ENCODE measurements at regions not wholly inside any gene's neighbourhood (a gene's known extent, or its start where the extent isn't known, plus 50 kb on each side); places are given as distances from the start of the nearest gene placed in this dataset.

DNA sequence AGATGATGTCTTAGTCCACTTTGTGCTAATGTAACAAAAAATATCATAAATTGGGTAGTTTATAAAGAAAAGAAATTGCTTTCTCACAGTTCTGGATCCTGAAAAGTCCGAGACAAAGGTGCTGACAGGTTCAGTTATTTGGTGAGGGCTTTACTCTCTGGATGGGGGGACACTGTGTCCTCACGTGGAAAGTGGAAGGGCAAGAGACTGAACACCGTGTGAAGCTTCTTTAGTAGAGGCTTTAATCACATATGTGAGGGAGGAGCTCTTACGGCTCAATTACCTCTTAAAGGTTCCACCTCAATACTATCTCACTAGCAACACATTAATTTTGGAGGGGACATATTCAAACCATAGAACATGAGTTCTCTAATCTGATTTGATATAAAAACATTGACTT lies 204.3 kb downstream of the FSIP2 start:
- no peak for DNase-seq (ENCODE audit: low spot score)
- ChIA-PET CTCF (no interaction called here), POLR2A (no interaction called here)
- no peak for TF ChIP-seq ESRRA (CRISPR knock-in tag; IDR thresholded peaks at IDR 0.05; ENCODE audit: borderline replicate concordance)
- no peak for TF ChIP-seq SMAD3 (CRISPR knock-in tag; IDR thresholded peaks at IDR 0.05; ENCODE audit: borderline replicate concordance)
- Mint-ChIP-seq H3K4me3 (no peak overlapping the region), H3K27me3 (ENCODE audit: low read depth) (no peaks in the 10 kb centered on the region), H3K36me3 (no peaks in the 10 kb centered on the region), H3K9me3 (peaks cover 5% of the 10 kb centered on the region), H3K4me1 (no peaks in the 10 kb centered on the region), H3K27ac (no peak overlapping the region)
- no peak for ATAC-seq

DNA sequence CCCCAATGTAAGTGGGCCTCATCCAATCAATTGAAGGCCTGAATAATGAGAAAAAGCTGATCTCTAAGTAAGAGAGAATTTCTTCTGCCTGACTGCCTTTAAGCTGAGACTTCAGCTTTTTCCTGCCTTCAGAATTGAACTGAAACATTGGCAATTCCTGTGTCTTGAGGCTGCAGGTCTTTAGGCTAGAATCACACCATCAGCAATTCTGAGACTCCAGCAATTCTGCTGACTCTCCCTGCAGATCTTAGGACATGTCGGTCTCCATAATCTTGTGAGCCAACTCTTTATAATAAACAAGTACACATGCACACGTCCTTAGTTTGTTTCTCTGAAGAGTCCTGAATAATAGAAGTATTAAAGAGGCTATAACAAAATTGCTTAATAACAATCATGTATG lies 209.1 kb downstream of the FSIP2 start:
- no peak overlapping the region for H3K27ac Mint-ChIP-seq
- no peaks in the 10 kb centered on the region for H3K4me1 Mint-ChIP-seq
- ChIA-PET POLR2A (no interaction called here), CTCF (interaction anchor here (0.8 kb wide), 1 partner anchor 209 kb away, joined by 3 read pairs; no protein-coding TSS in a partner anchor)
- no peaks in the 10 kb centered on the region for H3K36me3 Mint-ChIP-seq
- ATAC-seq: no peak
- TF ChIP-seq FOXK1 (CRISPR knock-in tag; IDR thresholded peaks at IDR 0.05): no peak
- TF ChIP-seq ZNF219 (CRISPR knock-in tag; IDR thresholded peaks at IDR 0.05; ENCODE audit: borderline replicate concordance): no peak
- TF ChIP-seq SP1 (CRISPR knock-in tag; conservative IDR thresholded peaks at IDR 0.05): no peak
- TF ChIP-seq NR3C1 (CRISPR knock-in tag; conservative IDR thresholded peaks at IDR 0.05; ENCODE audit: low read depth): no peak
- TF ChIP-seq, protein P1, sequence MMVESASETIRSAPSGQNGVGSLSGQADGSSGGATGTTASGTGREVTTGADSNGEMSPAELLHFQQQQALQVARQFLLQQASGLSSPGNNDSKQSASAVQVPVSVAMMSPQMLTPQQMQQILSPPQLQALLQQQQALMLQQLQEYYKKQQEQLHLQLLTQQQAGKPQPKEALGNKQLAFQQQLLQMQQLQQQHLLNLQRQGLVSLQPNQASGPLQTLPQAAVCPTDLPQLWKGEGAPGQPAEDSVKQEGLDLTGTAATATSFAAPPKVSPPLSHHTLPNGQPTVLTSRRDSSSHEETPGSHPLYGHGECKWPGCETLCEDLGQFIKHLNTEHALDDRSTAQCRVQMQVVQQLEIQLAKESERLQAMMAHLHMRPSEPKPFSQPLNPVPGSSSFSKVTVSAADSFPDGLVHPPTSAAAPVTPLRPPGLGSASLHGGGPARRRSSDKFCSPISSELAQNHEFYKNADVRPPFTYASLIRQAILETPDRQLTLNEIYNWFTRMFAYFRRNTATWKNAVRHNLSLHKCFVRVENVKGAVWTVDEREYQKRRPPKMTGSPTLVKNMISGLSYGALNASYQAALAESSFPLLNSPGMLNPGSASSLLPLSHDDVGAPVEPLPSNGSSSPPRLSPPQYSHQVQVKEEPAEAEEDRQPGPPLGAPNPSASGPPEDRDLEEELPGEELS (CRISPR knock-in tag; IDR thresholded peaks at IDR 0.05): no peak
- TF ChIP-seq MYBL2 (CRISPR knock-in tag; IDR thresholded peaks at IDR 0.05): no peak
- TF ChIP-seq, protein P2, sequence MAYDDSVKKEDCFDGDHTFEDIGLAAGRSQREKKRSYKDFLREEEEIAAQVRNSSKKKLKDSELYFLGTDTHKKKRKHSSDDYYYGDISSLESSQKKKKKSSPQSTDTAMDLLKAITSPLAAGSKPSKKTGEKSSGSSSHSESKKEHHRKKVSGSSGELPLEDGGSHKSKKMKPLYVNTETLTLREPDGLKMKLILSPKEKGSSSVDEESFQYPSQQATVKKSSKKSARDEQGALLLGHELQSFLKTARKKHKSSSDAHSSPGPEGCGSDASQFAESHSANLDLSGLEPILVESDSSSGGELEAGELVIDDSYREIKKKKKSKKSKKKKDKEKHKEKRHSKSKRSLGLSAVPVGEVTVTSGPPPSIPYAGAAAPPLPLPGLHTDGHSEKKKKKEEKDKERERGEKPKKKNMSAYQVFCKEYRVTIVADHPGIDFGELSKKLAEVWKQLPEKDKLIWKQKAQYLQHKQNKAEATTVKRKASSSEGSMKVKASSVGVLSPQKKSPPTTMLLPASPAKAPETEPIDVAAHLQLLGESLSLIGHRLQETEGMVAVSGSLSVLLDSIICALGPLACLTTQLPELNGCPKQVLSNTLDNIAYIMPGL (CRISPR knock-in tag; IDR thresholded peaks at IDR 0.05): no peak
- TF ChIP-seq, protein P3, sequence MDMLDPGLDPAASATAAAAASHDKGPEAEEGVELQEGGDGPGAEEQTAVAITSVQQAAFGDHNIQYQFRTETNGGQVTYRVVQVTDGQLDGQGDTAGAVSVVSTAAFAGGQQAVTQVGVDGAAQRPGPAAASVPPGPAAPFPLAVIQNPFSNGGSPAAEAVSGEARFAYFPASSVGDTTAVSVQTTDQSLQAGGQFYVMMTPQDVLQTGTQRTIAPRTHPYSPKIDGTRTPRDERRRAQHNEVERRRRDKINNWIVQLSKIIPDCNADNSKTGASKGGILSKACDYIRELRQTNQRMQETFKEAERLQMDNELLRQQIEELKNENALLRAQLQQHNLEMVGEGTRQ (CRISPR knock-in tag; IDR thresholded peaks at IDR 0.05): no peak
- no peak for TF ChIP-seq IRF2 (CRISPR knock-in tag; IDR thresholded peaks at IDR 0.05; ENCODE audit: borderline replicate concordance, low read depth)
- no peak for TF ChIP-seq SMAD4 (CRISPR knock-in tag; IDR thresholded peaks at IDR 0.05)
- no peak for DNase-seq (ENCODE audit: low spot score)
- H3K9me3 Mint-ChIP-seq: peaks cover 5% of the 10 kb centered on the region
- H3K27me3 Mint-ChIP-seq (ENCODE audit: low read depth): no peaks in the 10 kb centered on the region
- H3K4me3 Mint-ChIP-seq: no peak overlapping the region

DNA sequence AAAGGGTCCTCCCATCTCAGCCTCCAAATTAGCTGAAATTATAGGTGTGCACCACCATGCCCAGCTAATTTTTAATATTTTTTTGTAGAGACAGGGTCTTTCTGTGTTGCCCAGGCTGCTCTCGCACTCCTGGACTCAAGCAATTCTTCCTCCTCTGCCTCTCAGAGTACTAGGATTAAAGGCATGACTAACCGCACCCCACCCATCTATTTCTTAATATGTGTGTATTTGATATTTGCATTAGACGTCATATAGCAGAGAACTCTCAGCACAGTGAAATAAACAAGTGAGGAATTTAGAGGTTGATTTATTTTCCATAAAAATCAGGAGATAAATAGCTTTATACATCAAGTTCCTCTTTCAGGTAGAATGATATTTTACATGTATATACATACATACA lies 213.5 kb downstream of the FSIP2 start:
- Mint-ChIP-seq H3K27ac (no peak overlapping the region), H3K9me3 (no peaks in the 10 kb centered on the region), H3K36me3 (no peaks in the 10 kb centered on the region), H3K27me3 (ENCODE audit: low read depth) (no peaks in the 10 kb centered on the region), H3K4me1 (no peaks in the 10 kb centered on the region; the same call in 1 of the 2 replicates), H3K4me3 (no peak overlapping the region)
- CTCF ChIA-PET: no interaction called here
- ATAC-seq (no peak), DNase-seq (ENCODE audit: low spot score) (no peak)
- POLR2A ChIA-PET: no interaction called here
- TF ChIP-seq ESRRA (CRISPR knock-in tag; IDR thresholded peaks at IDR 0.05; ENCODE audit: borderline replicate concordance) (no peak), NFE2L1 (CRISPR knock-in tag; IDR thresholded peaks at IDR 0.05) (no peak), HMGA2 (CRISPR knock-in tag; IDR thresholded peaks at IDR 0.05) (no peak), NFATC4 (CRISPR knock-in tag; IDR thresholded peaks at IDR 0.05) (no peak), ZNF317 (CRISPR knock-in tag; IDR thresholded peaks at IDR 0.05; ENCODE audit: borderline replicate concordance, low read depth) (no peak)
- TF ChIP-seq, protein P4, sequence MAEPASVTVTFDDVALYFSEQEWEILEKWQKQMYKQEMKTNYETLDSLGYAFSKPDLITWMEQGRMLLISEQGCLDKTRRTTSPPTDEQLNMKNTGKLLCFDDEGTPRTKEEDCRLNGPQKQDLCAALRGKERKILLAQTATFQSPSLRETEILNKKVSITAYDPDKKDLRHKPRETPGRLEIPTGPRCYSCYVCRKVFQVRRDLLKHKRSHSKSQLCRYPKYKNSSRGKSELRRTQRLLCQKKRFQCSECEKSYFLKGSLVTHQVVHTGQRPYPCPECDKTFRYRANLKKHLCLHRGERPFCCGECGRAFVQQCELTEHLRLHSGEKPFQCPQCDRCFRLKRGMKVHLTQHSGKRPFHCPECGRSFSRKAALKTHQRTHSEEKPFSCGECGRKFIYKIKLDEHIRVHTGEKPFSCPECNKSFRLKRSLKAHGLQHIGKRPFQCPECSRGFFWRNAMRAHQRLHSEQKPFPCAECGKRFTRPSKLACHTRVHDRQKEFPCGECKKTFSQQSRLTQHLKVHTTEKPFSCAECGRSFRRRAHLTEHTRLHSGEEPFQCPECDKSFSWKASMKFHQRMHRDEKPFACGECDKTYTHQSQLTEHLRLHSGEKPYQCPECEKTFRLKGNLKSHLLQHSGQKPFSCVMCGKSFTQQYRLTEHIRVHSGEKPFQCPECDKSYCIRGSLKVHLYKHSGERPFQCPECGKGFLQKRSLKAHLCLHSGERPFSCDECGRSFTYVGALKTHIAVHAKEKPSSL (CRISPR knock-in tag; conservative IDR thresholded peaks at IDR 0.05): no peak
- TF ChIP-seq, protein P2 (CRISPR knock-in tag; IDR thresholded peaks at IDR 0.05): no peak
- TF ChIP-seq, protein P3 (CRISPR knock-in tag; IDR thresholded peaks at IDR 0.05): no peak
- TF ChIP-seq, protein P5, sequence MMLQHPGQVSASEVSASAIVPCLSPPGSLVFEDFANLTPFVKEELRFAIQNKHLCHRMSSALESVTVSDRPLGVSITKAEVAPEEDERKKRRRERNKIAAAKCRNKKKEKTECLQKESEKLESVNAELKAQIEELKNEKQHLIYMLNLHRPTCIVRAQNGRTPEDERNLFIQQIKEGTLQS (CRISPR knock-in tag; conservative IDR thresholded peaks at IDR 0.05): no peak

Measured in WTC11 (cell line).